Endothelial cell of umbilical vein (primary cell): ENCODE measurements at regions not wholly inside any gene's neighbourhood (a gene's known extent, or its start where the extent isn't known, plus 50 kb on each side); places are given as distances from the start of the nearest gene placed in this dataset.

Experiments used
- BruUV-seq: library from RNA; stranded (reverse); fragments of 400-500 nt; replicated peaks from 2 replicates; lab custom pipeline; 2021; lab: Mats Ljungman, UMichigan
- CTCF ChIA-PET: fragments of 300-600, 350-600 bp; sonication (Branson Sonifier 250); formaldehyde crosslinking; loops from one replicate; lab custom pipeline; 2021; ENCODE audit warnings: antibody characterized with exemption, inconsistent platforms; lab: Charles Lee
- POLR2A ChIA-PET: fragments of 300-600, 350-600 bp; sonication (Branson Sonifier 250); formaldehyde crosslinking; loops from one replicate; lab custom pipeline; 2021; ENCODE audit warnings: antibody characterized with exemption, inconsistent platforms; lab: Charles Lee
- DNase-seq: peaks from one replicate; pipeline ENCODE4 v3.0.0-alpha.2; 2011; ENCODE audit warnings: low read depth, low spot score
- FAIRE-seq: peaks from 2 replicates; lab custom pipeline; 2011; peaks lifted over from hg19 to GRCh38; lab: Jason Lieb, UNC
- H2AFZ ChIP-seq: 2 replicates; pipeline ENCODE4 v1.6.0; 2012; ENCODE audit warnings: low read depth, low read length, control low read depth, inconsistent platforms
- H3K27ac ChIP-seq: 2 replicates; pipeline ENCODE4 v1.5.1; 2011; ENCODE audit warnings: low read depth, mild to moderate bottlenecking, control low read depth, low read length, moderate library complexity; ENCODE audit not compliant: insufficient read depth
- H3K27me3 ChIP-seq, 2 experiments: 2 replicates each; pipeline versions ENCODE4 v1.6.0 to v1.6.1; 2011; ENCODE audit warnings: low read length in 2 of 2, mixed read lengths in 1 of 2; ENCODE audit not compliant: control insufficient read depth in 2 of 2, insufficient read depth in 2 of 2
- H3K36me3 ChIP-seq, 2 experiments: 2 replicates in 1 of 2; 3 replicates in 1 of 2; pipeline ENCODE4 v1.5.1; 2011; ENCODE audit warnings: low read length in 2 of 2, mild to moderate bottlenecking in 1 of 2, moderate library complexity in 1 of 2; ENCODE audit not compliant: control insufficient read depth in 2 of 2, insufficient read depth in 2 of 2; ENCODE audit errors: extremely low read depth in 1 of 2
- H3K4me1 ChIP-seq: 3 replicates; pipeline ENCODE4 v1.5.1; 2011; ENCODE audit warnings: mild to moderate bottlenecking, low read length; ENCODE audit not compliant: control insufficient read depth, insufficient read depth; ENCODE audit errors: extremely low read depth
- H3K4me2 ChIP-seq: 2 replicates; pipeline ENCODE4 v1.6.1; 2011; ENCODE audit warnings: low read length, control low read depth, mixed read lengths; ENCODE audit not compliant: insufficient read depth
- H3K4me3 ChIP-seq, 3 experiments: fragments of 200-600 bp in 1 of 3; sonication (generic), shearing (Covaris generic) in 1 of 3; replicated peaks in 1 of 3; 2 replicates each; pipeline ENCODE4 v1.5.1; 2011 to 2016; ENCODE audit warnings: control low read depth in 3 of 3, low read length in 3 of 3, mild to moderate bottlenecking in 2 of 3, inconsistent platforms in 1 of 3, low read depth in 1 of 3, moderate library complexity in 1 of 3; ENCODE audit not compliant: insufficient read depth in 1 of 3
- H3K79me2 ChIP-seq: 2 replicates; pipeline ENCODE4 v1.6.0; 2012; ENCODE audit warnings: low read length, inconsistent platforms; ENCODE audit not compliant: control insufficient read depth, insufficient read depth
- H3K9ac ChIP-seq: replicated peaks from 2 replicates; pipeline ENCODE3; 2011; ENCODE audit warnings: low read length, control low read depth; ENCODE audit not compliant: insufficient read depth; ENCODE audit errors: extremely low read depth
- H3K9me1 ChIP-seq: replicated peaks from 3 replicates; pipeline ENCODE4 v1.6.0; 2011; ENCODE audit warnings: mild to moderate bottlenecking, low read length; ENCODE audit not compliant: control insufficient read depth, insufficient read depth; ENCODE audit errors: extremely low read depth
- H3K9me3 ChIP-seq: replicated peaks from 2 replicates; pipeline ENCODE4 v1.5.1; 2012; ENCODE audit warnings: low read length, inconsistent platforms; ENCODE audit not compliant: control insufficient read depth, insufficient read depth
- H4K20me1 ChIP-seq: replicated peaks from 2 replicates; pipeline ENCODE3; 2011; ENCODE audit warnings: mild to moderate bottlenecking, low read length; ENCODE audit not compliant: control insufficient read depth, insufficient read depth; ENCODE audit errors: extremely low read depth
- EZH2 ChIP-seq: IDR thresholded peaks from 2 replicates; pipeline ENCODE4 v1.6.1; 2012; ENCODE audit warnings: borderline replicate concordance, low read depth, mild to moderate bottlenecking, moderate library complexity, low read length, inconsistent platforms; ENCODE audit not compliant: severe bottlenecking
- FOS ChIP-seq: IDR thresholded peaks from 2 replicates; pipeline ENCODE4 v1.6.1; 2011; ENCODE audit warnings: mild to moderate bottlenecking, low read length, moderate library complexity, borderline replicate concordance; ENCODE audit not compliant: insufficient read depth
- GATA2 ChIP-seq: IDR thresholded peaks from 2 replicates; pipeline ENCODE4 v1.7.0; 2011; ENCODE audit warnings: low read depth, mild to moderate bottlenecking, moderate library complexity, mixed read lengths, low read length; ENCODE audit not compliant: insufficient read length, insufficient read depth
- JUN ChIP-seq: IDR thresholded peaks from 2 replicates; pipeline ENCODE4 v1.6.1; 2011; ENCODE audit warnings: borderline replicate concordance, low read depth; ENCODE audit not compliant: insufficient read length, insufficient read depth
- MYC ChIP-seq: IDR thresholded peaks from one replicate; pipeline ENCODE4 v1.6.1; 2011; ENCODE audit warnings: mild to moderate bottlenecking, low read depth, low read length
- POLR2A ChIP-seq: IDR thresholded peaks from 2 replicates; pipeline ENCODE4 v1.6.1; 2012; ENCODE audit warnings: low read depth, mild to moderate bottlenecking, control low read depth, low read length
- POLR2AphosphoS5 ChIP-seq: IDR thresholded peaks from 2 replicates; pipeline ENCODE4 v1.6.1; 2012; ENCODE audit warnings: low read depth, mild to moderate bottlenecking, control low read depth, low read length, moderate library complexity; ENCODE audit not compliant: insufficient read depth
- dilution Hi-C: fragments of 300-500 bp; cut with MboI; formaldehyde crosslinking; loops from one replicate; pipeline ENCODE4 v1.15.0; 2019; ENCODE audit warnings: low sequenced_read_pairs; ENCODE audit not compliant: extremely low pct_ligation_motif_present
- intact Hi-C: fragments of 100-400 bp; cut with micrococcal nuclease; formaldehyde crosslinking; loops from one replicate; pipeline ENCODE4 v1.10.0; 2022
- TF ChIP-seq, protein P1 (sequence below), 2 donors: IDR thresholded peaks; 1 replicate in 1 of 2; 2 replicates in 1 of 2; pipeline ENCODE4 v1.5.1; 2011; ENCODE audit warnings: low read length in 2 of 2, mild to moderate bottlenecking in 2 of 2, moderate library complexity in 2 of 2, control low read depth in 1 of 2, inconsistent platforms in 1 of 2, low read depth in 1 of 2; ENCODE audit not compliant: insufficient read depth in 1 of 2; ENCODE audit errors: extremely low read depth in 1 of 2
- TF ChIP-seq, protein P2 (sequence below): IDR thresholded peaks from 2 replicates; pipeline ENCODE4 v1.6.1; 2011; ENCODE audit not compliant: insufficient read depth, insufficient read length

DNA sequence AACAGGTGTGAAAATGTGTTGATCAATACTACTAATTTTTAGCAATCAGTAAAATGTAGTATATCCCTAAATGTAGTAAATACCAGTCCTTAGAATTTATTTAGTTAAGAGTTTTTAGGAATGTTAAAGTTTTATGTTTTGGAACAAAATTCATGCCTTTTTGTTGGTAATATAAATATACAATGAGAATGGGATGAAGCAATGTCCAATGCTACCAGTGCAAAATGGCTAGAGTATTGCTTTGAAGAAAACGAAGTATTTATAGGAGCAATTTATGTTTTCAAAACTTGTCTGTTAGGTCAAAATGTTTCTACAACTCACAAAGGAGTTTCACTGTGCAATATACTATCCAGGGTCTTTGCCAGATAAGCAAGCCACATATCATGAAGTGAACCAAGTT lies 851.5 kb downstream of the PCDH18 start:
- H3K9ac ChIP-seq: no peak overlapping the region
- intact Hi-C loops: no loop called here
- no peaks in the 10 kb centered on the region for H4K20me1 ChIP-seq
- no peak overlapping the region for H3K4me2 ChIP-seq
- CTCF ChIA-PET: interaction anchor here (0.8 to 1.5 kb wide), 2 partner anchors 9 to 12 kb away, joined by 3 to 5 read pairs; no protein-coding TSS in a partner anchor
- H3K79me2 ChIP-seq: no peaks in the 10 kb centered on the region
- no peak overlapping the region for H3K27ac ChIP-seq
- no TSS peak for BruUV-seq
- dilution Hi-C loops: no loop called here
- POLR2A ChIA-PET: no interaction called here
- TF ChIP-seq, protein P1, sequence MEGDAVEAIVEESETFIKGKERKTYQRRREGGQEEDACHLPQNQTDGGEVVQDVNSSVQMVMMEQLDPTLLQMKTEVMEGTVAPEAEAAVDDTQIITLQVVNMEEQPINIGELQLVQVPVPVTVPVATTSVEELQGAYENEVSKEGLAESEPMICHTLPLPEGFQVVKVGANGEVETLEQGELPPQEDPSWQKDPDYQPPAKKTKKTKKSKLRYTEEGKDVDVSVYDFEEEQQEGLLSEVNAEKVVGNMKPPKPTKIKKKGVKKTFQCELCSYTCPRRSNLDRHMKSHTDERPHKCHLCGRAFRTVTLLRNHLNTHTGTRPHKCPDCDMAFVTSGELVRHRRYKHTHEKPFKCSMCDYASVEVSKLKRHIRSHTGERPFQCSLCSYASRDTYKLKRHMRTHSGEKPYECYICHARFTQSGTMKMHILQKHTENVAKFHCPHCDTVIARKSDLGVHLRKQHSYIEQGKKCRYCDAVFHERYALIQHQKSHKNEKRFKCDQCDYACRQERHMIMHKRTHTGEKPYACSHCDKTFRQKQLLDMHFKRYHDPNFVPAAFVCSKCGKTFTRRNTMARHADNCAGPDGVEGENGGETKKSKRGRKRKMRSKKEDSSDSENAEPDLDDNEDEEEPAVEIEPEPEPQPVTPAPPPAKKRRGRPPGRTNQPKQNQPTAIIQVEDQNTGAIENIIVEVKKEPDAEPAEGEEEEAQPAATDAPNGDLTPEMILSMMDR (IDR thresholded peaks at IDR 0.05; ENCODE audit: extremely low read depth in 1 of 2, insufficient read depth in 1 of 2, low read depth in 1 of 2, low read length in 2 of 2): no peak
- no peak for TF ChIP-seq MYC
- DNase-seq (no peak), FAIRE-seq (no peak)
- no peak overlapping the region for H3K4me3 ChIP-seq
- H3K4me1 ChIP-seq: no peaks in the 10 kb centered on the region
- H3K9me3 ChIP-seq: no peaks in the 10 kb centered on the region
- H2AFZ ChIP-seq: no peak overlapping the region
- no peaks in the 10 kb centered on the region for H3K9me1 ChIP-seq
- no peaks in the 10 kb centered on the region for H3K36me3 ChIP-seq
- H3K27me3 ChIP-seq: no peaks in the 10 kb centered on the region

GRCh38 chr4:136680271-136680670 lies 852.0 kb downstream of the PCDH18 start:
- FAIRE-seq: no peak
- POLR2A ChIA-PET: no interaction called here
- CTCF ChIA-PET: interaction anchor here (1.5 kb wide), 1 partner anchor 10 kb away, joined by 5 read pairs; no protein-coding TSS in a partner anchor

More at GRCh38 chr4:136680271-136680670, 852.0 kb downstream of the PCDH18 start:
- H3K9ac ChIP-seq: no peak overlapping the region
- no peaks in the 10 kb centered on the region for H3K9me1 ChIP-seq
- no peak overlapping the region for H2AFZ ChIP-seq
- no peak overlapping the region for H3K4me3 ChIP-seq
- no peaks in the 10 kb centered on the region for H4K20me1 ChIP-seq
- no peaks in the 10 kb centered on the region for H3K36me3 ChIP-seq
- no TSS peak for BruUV-seq
- intact Hi-C loops (no loop called here), dilution Hi-C loops (no loop called here)
- H3K27ac ChIP-seq: no peak overlapping the region
- no peak for DNase-seq
- no peaks in the 10 kb centered on the region for H3K27me3 ChIP-seq
- no peaks in the 10 kb centered on the region for H3K79me2 ChIP-seq
- TF ChIP-seq, protein P2, sequence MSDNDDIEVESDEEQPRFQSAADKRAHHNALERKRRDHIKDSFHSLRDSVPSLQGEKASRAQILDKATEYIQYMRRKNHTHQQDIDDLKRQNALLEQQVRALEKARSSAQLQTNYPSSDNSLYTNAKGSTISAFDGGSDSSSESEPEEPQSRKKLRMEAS: no peak
- no peak for TF ChIP-seq EZH2
- no peak for TF ChIP-seq POLR2AphosphoS5
- TF ChIP-seq POLR2A: no peak
- no peak for TF ChIP-seq MYC
- TF ChIP-seq, protein P1 (IDR thresholded peaks at IDR 0.05; ENCODE audit: extremely low read depth in 1 of 2, insufficient read depth in 1 of 2, low read depth in 1 of 2, low read length in 2 of 2): no peak
- TF ChIP-seq FOS: no peak
- TF ChIP-seq GATA2: no peak
- no peak for TF ChIP-seq JUN
- H3K4me2 ChIP-seq: no peak overlapping the region
- no peaks in the 10 kb centered on the region for H3K4me1 ChIP-seq
- no peaks in the 10 kb centered on the region for H3K9me3 ChIP-seq
